Breast epithelium (tissue), 3 donors: ENCODE measurements at regions not wholly inside any gene's neighbourhood (a gene's known extent, or its start where the extent isn't known, plus 50 kb on each side); places are given as distances from the start of the nearest gene placed in this dataset.

Source experiments
- CTCF ChIP-seq, 3 donors: fragments of 450-650 bp; IDR thresholded peaks; one replicate each; pipeline ENCODE4 v1.5.1; 2016 to 2017; ENCODE audit warnings: antibody characterized with exemption in 3 of 3, mild to moderate bottlenecking in 3 of 3, moderate library complexity in 3 of 3
- POLR2A ChIP-seq: fragments of 450-650 bp; IDR thresholded peaks from one replicate; pipeline ENCODE4 v1.6.1; 2016; ENCODE audit warnings: antibody characterized with exemption, mild to moderate bottlenecking, moderate library complexity
- POLR2AphosphoS5 ChIP-seq, 3 donors: sonication (generic); formaldehyde crosslinking; IDR thresholded peaks; one replicate each; pipeline ENCODE4 v1.6.1; 2017; ENCODE audit warnings: antibody characterized with exemption in 3 of 3

GRCh38 chr2:182509216-182509615, 82.4 kb upstream of the PDE1A start:
- TF ChIP-seq POLR2A (no peak), POLR2AphosphoS5 (IDR thresholded peaks at IDR 0.05) (no peak), CTCF (IDR thresholded peaks at IDR 0.05) (no peak)
